ENCODE measurements at regions not wholly inside any gene's neighbourhood (a gene's known extent, or its start where the extent isn't known, plus 50 kb on each side); places are given as distances from the start of the nearest gene placed in this dataset.

- H3K18ac ChIP-seq (ENCODE audit: insufficient read length, low read depth, low read length) = no peak overlapping the region
- no CpG with 5 or more reads among the region's 9 CpGs for WGBS (ENCODE audit: extremely low coverage, insufficient read length, low lambda C conversion rate)
- no peaks in the 10 kb centered on the region for H3K36me3 Mint-ChIP-seq (ENCODE audit: insufficient read depth in 1 of 3, low read depth in 3 of 3)
- no peak overlapping the region for H4K5ac ChIP-seq (ENCODE audit: insufficient read length, low read depth, low read length)
- no peaks in the 10 kb centered on the region for H3K27me3 ChIP-seq (ENCODE audit: insufficient read depth, low read length)
- no peak overlapping the region for H4K8ac ChIP-seq (replicated peaks; ENCODE audit: insufficient read length, low read depth, low read length)
- H3K27ac Mint-ChIP-seq = no peak overlapping the region
- no peaks in the 10 kb centered on the region for H3K79me1 ChIP-seq (ENCODE audit: insufficient read depth, low read depth, low read length, poor library complexity, severe bottlenecking)
- H2BK20ac ChIP-seq (ENCODE audit: low read depth, low read length, poor library complexity, severe bottlenecking) = no peak overlapping the region
- TF ChIP-seq CTCF (conservative IDR thresholded peaks at IDR 0.05) = no peak
- H3K9me3 Mint-ChIP-seq = no peaks in the 10 kb centered on the region
- no peak overlapping the region for H2AFZ ChIP-seq (ENCODE audit: low read length)
- no peak overlapping the region for H3K23ac ChIP-seq (ENCODE audit: insufficient read length, low read depth, low read length)
- H3K27ac ChIP-seq (ENCODE audit: insufficient read length, low read depth, low read length) = no peak overlapping the region
- no peak overlapping the region; the same call in 1 of the 2 replicates for H3K14ac ChIP-seq (ENCODE audit: insufficient read depth, low read length)
- H3K4me1 ChIP-seq (ENCODE audit: insufficient read depth, low read length) = peaks cover 2% of the 10 kb centered on the region; the same call in 1 of the 2 replicates
- no peak overlapping the region for H3K9ac ChIP-seq (ENCODE audit: extremely low read depth, insufficient read length, low read length)
- no peak overlapping the region for H4K91ac ChIP-seq (ENCODE audit: insufficient read length, low read depth, low read length)
- H2BK15ac ChIP-seq (ENCODE audit: low read depth, low read length) = no peak overlapping the region
- no peak for DNase-seq
- H4K20me1 ChIP-seq (ENCODE audit: control insufficient read depth, insufficient read depth, insufficient read length) = peaks cover 6% of the 10 kb centered on the region
- H3K56ac ChIP-seq (ENCODE audit: insufficient read length, low read depth, low read length) = no peak overlapping the region
- peaks cover 4% of the 10 kb centered on the region for H3K23me2 ChIP-seq (ENCODE audit: insufficient read length, low read depth, low read length, poor library complexity, severe bottlenecking)
- H2BK120ac ChIP-seq (ENCODE audit: low read depth, low read length, poor library complexity, severe bottlenecking) = no peak overlapping the region
- H2AK5ac ChIP-seq (ENCODE audit: insufficient read length, low read length) = no peak overlapping the region
- H3K79me2 ChIP-seq (ENCODE audit: insufficient read depth, low read length) = no peaks in the 10 kb centered on the region
- H3K4me1 Mint-ChIP-seq = peaks cover 24 to 45% of the 10 kb centered on the region in 2 experiments
- no peak overlapping the region for H3T11ph ChIP-seq (ENCODE audit: low read length)
- no peak overlapping the region for H3K4me3 Mint-ChIP-seq
- no peak overlapping the region for H3K4me2 ChIP-seq (ENCODE audit: insufficient read depth, insufficient read length, low read length)
- no peak overlapping the region for H3K4ac ChIP-seq (ENCODE audit: low read depth, low read length)
- peaks cover 23% of the 10 kb centered on the region for H3K27me3 Mint-ChIP-seq (ENCODE audit: low read depth)
- H3K9me3 ChIP-seq (ENCODE audit: control insufficient read depth, low read depth, low read length) = no peaks in the 10 kb centered on the region
- no peak overlapping the region for H2BK5ac ChIP-seq (ENCODE audit: insufficient read length, low read length)
- no peak overlapping the region for H2BK12ac ChIP-seq (ENCODE audit: insufficient read length, low read depth, low read length)
Observed at GRCh38 chr17:79272220-79272619, 197.6 kb downstream of the ENGASE start.

Measured in H9 (cell line).